Esophagus muscularis mucosa (tissue), 4 donors: ENCODE measurements at regions not wholly inside any gene's neighbourhood (a gene's known extent, or its start where the extent isn't known, plus 50 kb on each side); places are given as distances from the start of the nearest gene placed in this dataset.

ENCODE experiments used
- EP300 ChIP-seq: sonication (generic); formaldehyde crosslinking; IDR thresholded peaks from one replicate; pipeline ENCODE4 v1.6.1; 2017; ENCODE audit warnings: antibody characterized with exemption
- POLR2AphosphoS5 ChIP-seq, 2 donors: sonication (generic); formaldehyde crosslinking; IDR thresholded peaks; one replicate each; pipeline ENCODE4 v1.6.1; 2017; ENCODE audit warnings: antibody characterized with exemption in 2 of 2
- TF ChIP-seq, protein P1 (sequence below), 3 experiments: fragments of 200-600 bp in 2 of 3; fragments of 450-650 bp in 1 of 3; sonication (generic) in 2 of 3; IDR thresholded peaks; one replicate each; pipeline ENCODE4 v1.5.1; 2017 to 2019; ENCODE audit warnings: antibody characterized with exemption in 3 of 3, mild to moderate bottlenecking in 2 of 3, moderate library complexity in 1 of 3

DNA sequence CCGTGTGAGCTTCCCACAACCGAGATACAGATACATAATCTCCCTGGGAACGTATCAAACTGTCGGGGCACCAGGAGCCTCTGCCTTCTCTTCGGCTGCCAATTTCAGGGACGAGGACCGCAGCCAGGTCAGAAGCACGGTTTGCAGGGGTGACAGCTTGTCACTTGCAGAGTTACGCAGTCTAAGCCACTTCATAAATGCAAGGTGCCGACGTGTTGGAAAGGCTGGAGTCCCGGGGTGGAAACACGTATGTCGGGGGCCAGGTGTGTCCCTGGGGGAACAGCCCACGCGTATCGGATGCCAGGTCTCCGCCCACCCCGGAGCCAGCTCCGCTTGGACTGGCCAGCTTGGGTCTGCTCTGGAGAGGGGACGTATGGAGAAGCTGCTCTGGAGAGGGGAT lies 76.3 kb upstream of the SHOX start:
- TF ChIP-seq EP300 (no peak), POLR2AphosphoS5 (IDR thresholded peaks at IDR 0.05) (no peak)
- TF ChIP-seq, protein P1, sequence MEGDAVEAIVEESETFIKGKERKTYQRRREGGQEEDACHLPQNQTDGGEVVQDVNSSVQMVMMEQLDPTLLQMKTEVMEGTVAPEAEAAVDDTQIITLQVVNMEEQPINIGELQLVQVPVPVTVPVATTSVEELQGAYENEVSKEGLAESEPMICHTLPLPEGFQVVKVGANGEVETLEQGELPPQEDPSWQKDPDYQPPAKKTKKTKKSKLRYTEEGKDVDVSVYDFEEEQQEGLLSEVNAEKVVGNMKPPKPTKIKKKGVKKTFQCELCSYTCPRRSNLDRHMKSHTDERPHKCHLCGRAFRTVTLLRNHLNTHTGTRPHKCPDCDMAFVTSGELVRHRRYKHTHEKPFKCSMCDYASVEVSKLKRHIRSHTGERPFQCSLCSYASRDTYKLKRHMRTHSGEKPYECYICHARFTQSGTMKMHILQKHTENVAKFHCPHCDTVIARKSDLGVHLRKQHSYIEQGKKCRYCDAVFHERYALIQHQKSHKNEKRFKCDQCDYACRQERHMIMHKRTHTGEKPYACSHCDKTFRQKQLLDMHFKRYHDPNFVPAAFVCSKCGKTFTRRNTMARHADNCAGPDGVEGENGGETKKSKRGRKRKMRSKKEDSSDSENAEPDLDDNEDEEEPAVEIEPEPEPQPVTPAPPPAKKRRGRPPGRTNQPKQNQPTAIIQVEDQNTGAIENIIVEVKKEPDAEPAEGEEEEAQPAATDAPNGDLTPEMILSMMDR (IDR thresholded peaks at IDR 0.05) = no peak
